ENCODE measurements at regions not wholly inside any gene's neighbourhood (a gene's known extent, or its start where the extent isn't known, plus 50 kb on each side); places are given as distances from the start of the nearest gene placed in this dataset.
"Not testable (repeated sequence)": the region's sequence is repeated elsewhere in the genome, so short reads cannot be mapped to it uniquely, and the experiment has no call there.

GRCh38 chrX:142860944-142861343 is 164.8 kb upstream of the SPANXN4 start (continued):
- no peak for TF ChIP-seq EP300 (IDR thresholded peaks at IDR 0.05; ENCODE audit: borderline replicate concordance in 1 of 2, low read depth in 1 of 2, low read length in 1 of 2)
- TF ChIP-seq RXRA (IDR thresholded peaks at IDR 0.05; ENCODE audit: borderline replicate concordance, low read depth), result no peak
- TF ChIP-seq ELF1 (IDR thresholded peaks at IDR 0.05), result no peak
- TF ChIP-seq TEAD4 (IDR thresholded peaks at IDR 0.05; ENCODE audit: borderline replicate concordance, insufficient read depth), result no peak
- TF ChIP-seq NRF1 (IDR thresholded peaks at IDR 0.05; ENCODE audit: low read depth, low read length), result no peak
- no peak for TF ChIP-seq FOSL2 (IDR thresholded peaks at IDR 0.05; ENCODE audit: borderline replicate concordance, low read depth)
- TF ChIP-seq FOXM1 (IDR thresholded peaks at IDR 0.05; ENCODE audit: low read depth), result no peak
- TF ChIP-seq, protein P1, sequence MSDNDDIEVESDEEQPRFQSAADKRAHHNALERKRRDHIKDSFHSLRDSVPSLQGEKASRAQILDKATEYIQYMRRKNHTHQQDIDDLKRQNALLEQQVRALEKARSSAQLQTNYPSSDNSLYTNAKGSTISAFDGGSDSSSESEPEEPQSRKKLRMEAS (IDR thresholded peaks at IDR 0.05; ENCODE audit: low read depth), result no peak

- WGBS (ENCODE audit: low lambda C conversion rate), result 1% methylated on average over 4 of the region's 4 CpGs
- CTCF ChIA-PET, result no interaction called here
- no peaks in the 10 kb centered on the region for H3K9me2 ChIP-seq
- no peaks in the 10 kb centered on the region for H4K20me1 ChIP-seq (ENCODE audit: insufficient read depth)
- H2AFZ ChIP-seq (ENCODE audit: low read depth), result no peak overlapping the region
- no peaks in the 10 kb centered on the region for H3F3A ChIP-seq (replicated peaks; ENCODE audit: insufficient read depth)
- H3K9me3 ChIP-seq, result peaks cover 4% of the 10 kb centered on the region; the same call in 1 of the 2 replicates
- H3K79me2 ChIP-seq (ENCODE audit: insufficient read depth), result no peaks in the 10 kb centered on the region
- POLR2A ChIA-PET, result no interaction called here
- H3K4me2 ChIP-seq, result no peak overlapping the region
- no peak for DNase-seq
- no peaks in the 10 kb centered on the region for H3K4me1 ChIP-seq (ENCODE audit: control insufficient read depth in 1 of 2, insufficient read depth in 2 of 2, low read depth in 1 of 2, low read length in 1 of 2)
- no peak overlapping the region for H3K4me3 ChIP-seq (ENCODE audit: low read depth in 2 of 2, low read length in 1 of 2)
- no peak overlapping the region for H3K9ac ChIP-seq
- no peaks in the 10 kb centered on the region for H3K36me3 ChIP-seq (replicated peaks in 1 of 2; ENCODE audit: control insufficient read depth in 1 of 2, insufficient read depth in 2 of 2, low read length in 1 of 2)
- TF ChIP-seq, protein P1 (IDR thresholded peaks at IDR 0.05; ENCODE audit: low read depth), result no peak
- TF ChIP-seq GABPA (IDR thresholded peaks at IDR 0.05; ENCODE audit: low read depth) (no peak), RFX5 (IDR thresholded peaks at IDR 0.05; ENCODE audit: low read length) (no peak), GATA2 (CRISPR knock-in tag; IDR thresholded peaks at IDR 0.05) (no peak), SMC3 (IDR thresholded peaks at IDR 0.05; ENCODE audit: low read depth, low read length) (no peak), TAF1 (IDR thresholded peaks at IDR 0.05; ENCODE audit: borderline replicate concordance, low read depth, low read length) (no peak), YY1 (IDR thresholded peaks at IDR 0.05; ENCODE audit: low read depth) (no peak), USF1 (IDR thresholded peaks at IDR 0.05; ENCODE audit: borderline replicate concordance, low read depth) (no peak)
- TF ChIP-seq, protein P2, sequence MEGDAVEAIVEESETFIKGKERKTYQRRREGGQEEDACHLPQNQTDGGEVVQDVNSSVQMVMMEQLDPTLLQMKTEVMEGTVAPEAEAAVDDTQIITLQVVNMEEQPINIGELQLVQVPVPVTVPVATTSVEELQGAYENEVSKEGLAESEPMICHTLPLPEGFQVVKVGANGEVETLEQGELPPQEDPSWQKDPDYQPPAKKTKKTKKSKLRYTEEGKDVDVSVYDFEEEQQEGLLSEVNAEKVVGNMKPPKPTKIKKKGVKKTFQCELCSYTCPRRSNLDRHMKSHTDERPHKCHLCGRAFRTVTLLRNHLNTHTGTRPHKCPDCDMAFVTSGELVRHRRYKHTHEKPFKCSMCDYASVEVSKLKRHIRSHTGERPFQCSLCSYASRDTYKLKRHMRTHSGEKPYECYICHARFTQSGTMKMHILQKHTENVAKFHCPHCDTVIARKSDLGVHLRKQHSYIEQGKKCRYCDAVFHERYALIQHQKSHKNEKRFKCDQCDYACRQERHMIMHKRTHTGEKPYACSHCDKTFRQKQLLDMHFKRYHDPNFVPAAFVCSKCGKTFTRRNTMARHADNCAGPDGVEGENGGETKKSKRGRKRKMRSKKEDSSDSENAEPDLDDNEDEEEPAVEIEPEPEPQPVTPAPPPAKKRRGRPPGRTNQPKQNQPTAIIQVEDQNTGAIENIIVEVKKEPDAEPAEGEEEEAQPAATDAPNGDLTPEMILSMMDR (IDR thresholded peaks at IDR 0.05), result no peak
- H3K27ac ChIP-seq (ENCODE audit: low read depth in 2 of 2, low read length in 1 of 2), result no peak overlapping the region
- no peaks in the 10 kb centered on the region for H3K27me3 ChIP-seq (ENCODE audit: insufficient read depth)
Observed at GRCh38 chrX:142861557-142861956, 164.2 kb upstream of the SPANXN4 start.

DNA sequence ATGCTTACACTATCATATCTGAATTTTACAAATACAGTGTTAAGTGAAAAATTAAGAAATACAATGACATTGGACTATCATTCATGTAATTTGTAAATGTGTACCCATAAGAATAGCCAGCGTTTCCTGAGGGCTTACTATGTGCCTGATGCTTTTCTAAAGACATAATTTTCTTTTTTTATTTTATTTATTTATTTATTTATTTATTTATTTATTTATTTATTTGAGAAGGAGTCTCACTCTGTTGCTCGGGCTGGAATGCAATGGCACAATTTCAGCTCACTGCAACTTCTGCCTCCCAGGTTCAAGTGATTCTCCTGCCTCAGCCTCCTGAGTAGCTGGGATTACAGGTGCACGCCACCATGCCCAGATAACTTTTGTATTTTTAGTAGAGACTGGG is 159.5 kb upstream of the SPANXN4 start:
- H3K9me2 ChIP-seq; H3F3A ChIP-seq (replicated peaks; ENCODE audit: insufficient read depth); H3K4me1 ChIP-seq (ENCODE audit: control insufficient read depth in 1 of 2, insufficient read depth in 2 of 2, low read depth in 1 of 2, low read length in 1 of 2); H3K36me3 ChIP-seq (replicated peaks in 1 of 2; ENCODE audit: control insufficient read depth in 1 of 2, insufficient read depth in 2 of 2, low read length in 1 of 2); H3K9me3 ChIP-seq; H3K4me2 ChIP-seq; CTCF ChIA-PET; H3K79me2 ChIP-seq (ENCODE audit: insufficient read depth); H3K27ac ChIP-seq (ENCODE audit: low read depth in 2 of 2, low read length in 1 of 2); H4K20me1 ChIP-seq (ENCODE audit: insufficient read depth); H2AFZ ChIP-seq (ENCODE audit: low read depth); H3K4me3 ChIP-seq (ENCODE audit: low read depth in 2 of 2, low read length in 1 of 2); DNase-seq; H3K9ac ChIP-seq; POLR2A ChIA-PET; H3K27me3 ChIP-seq (ENCODE audit: insufficient read depth): not testable (repeated sequence)
- 0% methylated on average over 3 of the region's 3 CpGs for WGBS (ENCODE audit: low lambda C conversion rate)
